HG03432 (cell line): ENCODE measurements at regions not wholly inside any gene's neighbourhood (a gene's known extent, or its start where the extent isn't known, plus 50 kb on each side); places are given as distances from the start of the nearest gene placed in this dataset.

Experiments
- ATAC-seq: cut with Tn5 transposase; IDR thresholded peaks from one replicate; pipeline ENCODE4 v1.9.1; 2021; ENCODE audit warnings: mild to moderate bottlenecking, moderate library complexity; ENCODE audit not compliant: unreplicated experiment

DNA sequence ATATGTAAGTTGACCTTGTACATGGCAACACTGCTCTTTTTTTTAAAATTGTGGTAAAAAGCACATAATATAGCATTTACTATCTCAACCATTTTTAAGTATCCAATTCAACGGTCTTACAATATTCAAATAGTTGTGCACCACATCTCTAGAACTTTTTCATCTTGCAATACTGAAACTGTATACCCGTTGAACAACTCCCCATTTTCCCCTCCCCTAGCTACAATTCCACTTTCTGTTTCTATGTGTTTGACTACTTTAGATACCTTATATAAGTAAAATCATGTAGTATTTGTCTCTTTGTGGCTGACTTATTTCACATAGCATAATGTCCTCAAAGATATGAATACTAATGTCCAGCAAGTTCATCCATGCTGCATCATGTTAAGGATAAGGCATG lies 452.1 kb downstream of the TXNL1 start:
- no peak for ATAC-seq

DNA sequence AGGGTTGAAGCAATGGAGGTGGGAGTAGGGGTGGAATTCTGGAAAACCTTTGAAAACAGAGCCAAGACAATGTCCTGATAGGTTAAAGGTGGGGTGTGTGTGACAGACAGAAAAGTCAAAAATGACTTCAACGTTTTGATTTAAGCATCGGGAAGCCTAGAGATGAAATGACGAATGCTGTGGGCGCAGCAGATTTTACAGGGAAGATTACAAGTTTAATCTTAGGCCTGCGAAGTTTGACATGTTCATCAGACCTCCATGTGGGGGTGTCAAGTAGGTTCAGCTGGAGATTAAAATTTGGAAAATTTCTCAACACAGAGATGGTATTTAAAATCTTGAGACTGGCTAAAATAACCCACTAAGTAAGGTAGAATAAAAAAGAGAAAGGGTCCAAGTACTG lies 453.3 kb downstream of the TXNL1 start:
- no peak for ATAC-seq

DNA sequence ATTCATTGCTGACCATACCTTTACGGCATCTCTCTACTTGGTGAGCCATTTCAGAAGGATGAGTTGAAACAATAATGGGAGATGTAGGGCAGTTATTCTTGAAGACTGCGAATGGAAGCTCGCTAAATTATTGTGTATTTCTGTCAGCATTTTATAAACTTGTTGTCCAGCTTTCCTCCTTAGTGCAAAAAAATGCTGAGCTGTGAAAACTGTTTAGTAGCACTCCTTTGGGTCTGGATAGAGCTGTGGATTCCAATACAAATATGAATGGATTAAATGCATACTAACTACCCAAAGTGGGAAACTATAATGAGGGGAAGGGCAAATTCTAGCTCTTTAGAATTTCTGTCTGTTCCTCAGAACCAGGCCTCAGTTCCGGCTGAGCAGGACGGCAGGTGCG lies 461.6 kb downstream of the TXNL1 start:
- ATAC-seq, result no peak

DNA sequence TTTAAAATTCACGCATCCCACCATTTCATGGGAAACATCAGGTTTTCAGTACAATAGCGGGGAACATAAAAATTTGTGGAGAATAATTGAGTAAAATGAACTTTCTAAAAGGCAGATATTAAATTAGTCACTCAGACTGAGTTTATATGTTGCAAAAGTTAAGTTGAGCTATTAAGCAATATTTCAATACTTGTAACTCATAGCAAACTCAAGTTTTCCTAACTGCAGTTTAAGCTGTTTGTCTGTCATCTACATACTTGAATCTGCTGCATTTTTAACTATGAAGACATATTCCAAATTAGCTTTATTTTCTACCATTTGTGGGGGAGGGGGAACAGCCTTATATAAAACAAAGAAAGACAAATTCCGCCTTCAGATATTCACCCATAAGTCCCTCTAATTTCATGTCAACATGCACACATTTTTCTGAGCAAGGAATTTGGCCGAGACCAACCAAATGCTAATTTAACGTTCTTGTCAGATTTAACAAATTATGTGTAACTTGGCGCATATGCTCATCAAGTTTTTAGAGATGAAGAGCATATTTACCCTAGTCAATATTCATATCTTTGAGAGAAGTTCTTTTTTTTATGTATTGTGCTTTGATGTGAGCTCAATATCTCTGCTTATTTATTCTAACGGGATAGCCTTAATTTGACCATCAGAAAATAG lies 462.9 kb downstream of the TXNL1 start:
- no peak for ATAC-seq

DNA sequence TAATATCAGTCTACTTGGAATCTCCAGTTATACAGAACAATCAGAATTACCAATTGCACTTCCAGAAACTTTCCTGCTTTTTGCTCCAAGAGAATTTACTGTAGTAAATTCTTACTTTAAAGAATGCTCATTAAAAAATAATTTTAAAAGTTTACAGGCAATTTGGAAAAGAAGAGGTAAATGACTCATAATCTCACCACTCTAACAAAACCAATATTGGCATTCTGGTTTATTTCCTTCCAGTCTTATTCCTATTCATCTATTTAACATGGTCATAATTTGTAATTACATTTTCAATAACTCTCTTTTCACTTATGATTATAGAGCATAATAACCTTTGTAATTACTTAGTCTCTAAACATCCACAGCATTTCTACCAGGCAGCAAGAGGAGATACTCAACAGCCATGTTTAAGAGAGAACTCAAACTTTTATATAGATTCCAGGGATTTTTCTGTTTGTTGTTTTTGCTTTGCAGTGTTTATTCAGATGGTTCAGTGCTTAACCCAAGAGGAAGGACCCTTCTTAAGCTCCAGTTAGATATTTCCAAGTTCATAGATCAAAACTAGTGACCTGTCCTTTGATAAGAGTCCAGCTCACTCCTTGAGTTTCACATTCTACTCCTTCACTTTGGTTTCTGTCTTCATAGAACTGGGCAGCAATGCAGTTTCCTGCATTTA lies 464.7 kb downstream of the TXNL1 start:
- ATAC-seq, result no peak

DNA sequence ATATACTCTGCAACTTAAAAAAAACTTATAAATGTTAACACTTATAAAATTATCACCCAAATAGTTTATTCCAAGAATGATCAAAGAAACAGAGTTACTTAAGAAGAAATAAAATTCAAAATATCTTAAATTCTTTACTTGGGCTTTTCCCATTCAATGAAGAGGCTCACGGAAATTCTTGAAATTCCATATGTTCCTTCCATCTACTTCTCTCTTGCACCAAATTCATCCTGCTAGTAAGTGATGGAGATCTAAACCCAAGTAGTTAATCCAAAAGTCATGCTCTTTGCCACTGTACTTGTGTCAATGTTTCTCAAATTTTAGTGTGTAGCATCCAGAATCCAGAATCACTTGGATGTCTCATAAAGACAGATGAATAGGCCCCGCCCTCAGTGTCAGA lies 465.9 kb downstream of the TXNL1 start:
- no peak for ATAC-seq

DNA sequence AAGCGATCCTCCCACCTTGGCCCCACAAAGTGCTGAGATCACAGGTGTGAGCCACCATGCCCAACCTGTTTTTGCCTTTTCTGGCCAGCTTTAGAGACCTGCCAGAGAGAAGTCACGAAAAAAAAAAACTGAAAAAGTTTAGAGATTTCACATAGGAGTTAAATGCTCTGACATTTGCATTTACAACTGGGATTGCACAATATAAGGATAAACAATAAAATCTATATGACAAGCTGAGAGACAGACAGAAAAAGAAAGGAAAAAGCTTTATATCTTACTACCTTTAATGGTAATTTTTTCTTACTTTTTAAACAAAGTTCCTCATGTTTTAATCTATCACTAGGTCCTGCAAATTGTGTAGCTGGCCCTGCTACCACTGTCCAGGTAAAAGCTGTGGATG lies 466.5 kb downstream of the TXNL1 start:
- ATAC-seq, result no peak

DNA sequence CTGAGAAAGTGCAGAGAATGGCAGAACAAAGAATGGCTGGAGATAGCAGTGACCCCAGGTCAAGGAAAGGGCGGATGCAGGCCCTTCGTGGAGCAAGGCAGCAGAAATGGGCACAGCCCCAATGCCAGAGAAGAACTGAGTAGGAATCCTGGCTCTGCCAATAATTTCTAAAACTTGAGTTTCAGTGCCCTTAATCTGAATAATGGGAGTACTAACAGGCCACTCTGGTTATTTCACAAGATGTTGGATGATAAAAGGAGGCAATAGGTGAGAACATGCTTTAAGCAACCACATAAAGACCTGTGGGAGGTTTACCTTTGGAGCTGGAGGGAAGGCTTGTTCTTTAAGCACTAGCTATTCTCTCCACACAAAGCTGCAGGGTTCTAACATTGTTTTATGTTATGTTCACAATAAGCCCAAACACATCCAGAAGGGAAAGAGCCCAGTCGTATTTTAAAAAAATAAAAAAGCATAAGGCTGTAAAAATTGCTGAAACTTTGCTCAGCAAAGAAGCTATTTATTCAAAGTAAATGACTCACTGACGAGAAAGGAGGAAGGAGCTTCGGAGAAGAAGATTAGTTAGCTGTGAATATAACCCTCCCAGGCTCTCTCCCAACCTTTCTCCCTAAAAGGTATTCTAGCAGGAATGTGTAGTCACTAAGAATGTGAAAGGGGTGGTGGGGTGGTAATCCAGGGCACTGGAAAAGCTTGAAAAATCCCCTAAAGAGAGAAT lies 470.2 kb downstream of the TXNL1 start:
- no peak for ATAC-seq

DNA sequence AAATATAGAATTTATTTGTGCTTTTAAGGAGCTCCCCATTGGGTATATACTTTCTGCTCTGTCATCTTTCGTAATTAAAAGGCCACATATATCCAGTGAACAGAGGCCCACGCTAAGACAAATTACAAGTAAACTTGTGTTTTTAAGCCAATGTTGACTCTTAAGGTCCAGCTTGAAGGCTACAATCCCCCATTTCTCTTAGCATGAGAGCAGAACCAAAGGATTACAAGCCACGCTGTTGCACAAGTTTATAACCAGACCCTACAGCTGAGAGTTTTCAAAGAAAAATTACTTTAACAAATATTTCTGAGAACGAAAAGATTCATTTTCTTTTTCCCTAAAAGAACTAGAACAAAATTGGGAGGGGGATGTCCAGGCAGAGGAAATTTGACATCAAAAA lies 471.0 kb downstream of the TXNL1 start:
- ATAC-seq, result no peak

DNA sequence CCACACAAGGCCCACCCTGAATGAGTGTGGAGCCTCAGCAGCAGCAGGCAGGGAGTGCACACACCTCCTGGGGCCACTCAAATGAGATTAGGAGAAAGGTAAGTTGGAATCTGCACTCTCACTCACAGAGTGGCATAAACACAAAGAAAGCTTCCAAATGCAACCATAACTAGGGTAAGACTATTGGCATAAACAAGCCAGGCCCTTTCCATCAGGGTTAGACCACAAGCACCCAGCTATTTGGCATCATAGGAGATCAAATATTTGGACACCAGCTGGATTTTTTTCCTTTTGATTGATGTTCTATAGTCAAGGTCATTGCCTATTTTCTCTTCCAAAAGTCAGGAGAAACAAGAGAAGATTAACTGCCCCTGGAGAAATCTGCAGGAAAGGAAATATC lies 471.5 kb downstream of the TXNL1 start:
- no peak for ATAC-seq

DNA sequence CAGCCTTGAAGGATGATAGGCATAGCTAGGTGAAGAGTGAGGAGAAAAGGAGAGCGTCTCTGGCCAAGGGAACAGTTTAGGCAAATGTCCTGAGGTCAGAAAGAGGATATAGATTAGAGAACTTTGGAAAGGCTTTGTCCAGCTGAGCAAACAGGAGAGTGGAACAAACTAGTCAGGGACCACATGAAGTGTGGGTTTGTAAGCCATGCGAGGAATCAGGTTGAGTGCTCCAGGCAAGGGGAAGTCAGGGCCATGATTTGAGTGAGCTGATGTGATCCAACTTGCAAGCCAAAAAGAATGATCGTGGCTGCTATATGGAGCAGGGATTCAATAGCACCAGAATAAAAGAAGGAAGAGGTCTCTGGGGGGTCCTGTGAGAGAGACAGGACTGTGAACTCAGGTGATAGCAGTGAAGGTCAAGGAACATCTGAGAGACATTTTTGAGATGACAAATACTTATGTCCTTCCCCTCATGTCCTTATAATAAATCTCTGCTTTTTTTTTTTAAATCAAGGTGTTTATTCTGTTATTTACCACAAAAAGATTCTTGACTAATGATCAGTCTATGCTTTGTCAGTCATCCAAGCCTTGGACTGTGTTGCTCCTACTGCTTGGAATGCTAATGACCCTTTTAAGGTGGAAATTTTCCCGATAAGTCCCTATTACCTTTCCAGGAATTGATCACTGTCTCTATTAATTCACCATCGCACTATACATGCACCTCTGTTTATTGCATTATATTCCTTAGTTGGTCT lies 472.6 kb downstream of the TXNL1 start:
- no peak for ATAC-seq

DNA sequence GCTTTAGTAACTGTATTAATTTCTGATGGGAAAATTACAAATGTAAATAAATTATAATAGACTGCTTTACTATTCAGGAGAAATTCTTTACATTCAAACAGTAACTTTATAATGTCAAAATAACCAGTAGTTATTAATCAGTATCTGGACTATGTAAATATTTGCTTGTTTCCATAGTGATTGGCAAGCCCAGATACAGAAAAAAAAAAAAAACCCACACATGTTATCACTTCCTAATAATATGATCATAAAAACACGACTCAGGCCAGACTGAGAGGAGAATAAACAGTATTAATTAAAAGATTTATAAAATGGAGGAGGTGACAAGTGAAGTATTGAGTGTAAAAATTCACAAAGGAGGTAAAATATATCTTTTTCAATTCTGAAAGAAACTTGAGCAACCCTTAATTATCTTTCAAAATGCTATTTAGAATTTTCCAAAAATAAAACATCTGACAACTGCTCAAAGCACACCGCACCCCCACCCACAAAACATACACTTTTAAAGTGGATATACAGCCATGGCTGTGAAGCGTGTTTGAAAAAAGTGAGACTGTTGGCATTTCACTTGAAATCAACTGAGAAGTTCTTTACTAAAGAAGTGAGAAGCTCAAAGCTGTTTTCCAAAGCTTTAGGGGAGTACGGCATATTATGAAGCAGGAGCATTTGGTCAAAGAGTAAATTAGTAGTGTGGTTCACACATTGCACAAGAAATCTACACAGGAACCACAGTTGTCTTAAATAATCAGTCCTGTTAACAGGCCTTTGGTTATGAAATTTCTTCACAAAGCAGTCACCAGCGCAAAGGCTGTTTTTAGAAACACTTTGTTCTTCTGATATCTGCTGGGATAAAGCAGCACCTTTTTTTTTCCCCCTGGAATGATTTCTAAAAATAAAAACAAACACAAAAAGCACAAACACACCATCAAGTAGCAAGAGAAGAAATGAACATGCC lies 475.8 kb downstream of the TXNL1 start:
- ATAC-seq, result no peak

DNA sequence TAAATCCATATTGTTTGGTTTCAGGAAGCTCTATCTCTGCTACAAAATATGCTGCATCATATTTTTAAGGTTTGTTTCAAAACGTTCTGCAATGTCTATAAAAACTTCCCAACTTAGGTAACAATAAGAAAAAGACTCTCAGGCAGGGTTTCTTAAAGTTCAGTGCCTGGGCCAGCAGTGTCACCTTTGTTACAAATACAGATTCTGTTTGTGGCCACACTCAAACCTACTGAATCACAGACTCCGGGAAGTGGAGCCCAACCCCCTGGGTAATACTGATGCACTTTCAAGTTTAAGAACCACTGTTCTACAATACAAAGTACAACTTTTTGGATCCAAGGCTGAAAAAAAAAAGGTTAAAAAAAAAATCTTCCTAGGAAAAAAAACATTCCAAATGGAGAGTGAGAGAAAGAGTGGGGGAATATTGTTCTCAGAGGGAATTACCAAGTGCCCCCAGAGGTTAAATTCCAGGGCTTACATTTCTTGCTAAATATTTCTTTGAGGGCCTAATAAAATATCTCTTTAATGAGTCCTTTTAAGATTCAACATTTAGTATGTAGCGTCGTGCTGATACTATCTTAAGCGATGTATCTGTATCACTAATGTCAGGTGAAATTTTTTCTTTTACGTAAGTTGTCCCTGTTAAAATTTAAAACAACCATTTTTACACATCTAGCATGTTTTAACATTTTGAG lies 476.7 kb downstream of the TXNL1 start:
- no peak for ATAC-seq

DNA sequence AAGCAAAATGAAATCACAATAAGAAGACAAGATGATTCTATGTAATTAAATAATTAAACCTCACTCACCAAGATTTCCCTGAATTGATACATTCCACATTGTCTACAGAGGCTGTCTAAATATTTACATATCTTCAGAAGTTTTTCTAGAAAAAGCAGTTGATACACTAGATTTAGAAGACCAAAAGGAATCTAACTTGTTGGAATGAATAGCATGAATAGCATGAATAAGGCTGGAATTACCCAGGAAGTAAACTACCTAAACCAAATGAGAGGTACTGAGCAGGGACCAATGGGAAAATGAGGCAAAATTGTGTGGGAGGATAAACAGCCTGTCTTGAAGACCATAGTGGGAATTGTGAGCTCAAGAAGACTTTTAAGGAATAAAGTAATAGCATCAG lies 479.7 kb downstream of the TXNL1 start:
- ATAC-seq, result no peak

DNA sequence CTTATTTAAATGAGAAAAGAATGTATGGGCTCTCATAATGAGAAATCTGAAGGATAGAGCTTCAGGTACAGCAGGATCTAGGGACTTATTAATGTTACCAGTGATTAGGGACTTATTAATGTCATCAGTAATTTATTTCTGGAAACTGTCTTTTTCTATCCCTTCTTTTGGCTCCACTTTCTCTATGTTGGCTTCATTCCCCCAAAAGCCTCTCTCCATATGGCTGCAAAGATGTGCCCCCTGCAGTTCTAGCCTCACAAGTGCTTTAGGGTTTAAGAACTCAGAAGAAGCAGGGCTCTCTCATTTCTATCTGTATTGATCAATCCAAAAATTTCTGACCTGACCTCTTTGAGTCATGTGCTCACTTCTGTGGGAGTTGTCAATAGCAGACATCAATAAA lies 480.9 kb downstream of the TXNL1 start:
- no peak for ATAC-seq

DNA sequence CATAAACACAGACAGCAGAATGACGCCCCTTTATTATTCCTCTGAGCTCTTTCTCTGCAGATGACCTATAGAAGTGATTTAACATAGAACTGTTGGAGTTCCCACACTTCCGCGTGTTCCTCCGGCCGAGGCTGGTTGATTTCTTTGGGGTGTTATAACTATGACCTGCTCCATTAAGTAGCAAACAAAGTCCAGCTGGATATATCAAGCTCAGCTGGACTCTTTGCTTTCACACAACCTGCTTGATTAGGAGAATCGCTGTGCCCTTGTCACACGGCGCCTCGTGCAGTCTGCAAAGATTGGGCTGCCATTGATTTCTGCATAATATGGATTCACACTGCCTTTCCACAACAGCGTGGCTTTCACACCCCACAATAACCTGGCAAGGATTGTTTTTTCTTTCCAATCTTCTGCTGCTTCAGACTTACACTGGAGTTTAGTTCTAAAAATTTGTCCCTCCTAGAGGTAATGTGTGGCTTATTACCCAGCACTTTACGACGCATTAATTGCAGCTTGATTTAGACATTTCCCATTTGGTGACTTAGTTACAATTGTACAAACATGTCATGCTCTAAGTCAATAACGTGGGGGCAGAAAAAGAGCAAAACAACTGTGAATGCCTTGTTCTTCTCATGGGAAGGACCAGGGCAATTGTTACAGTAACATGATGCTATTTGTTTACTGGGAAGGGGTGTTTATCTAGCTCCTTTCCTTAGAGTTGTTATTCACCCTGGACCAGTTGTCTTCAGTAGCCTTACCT lies 485.7 kb downstream of the TXNL1 start:
- no peak for ATAC-seq

DNA sequence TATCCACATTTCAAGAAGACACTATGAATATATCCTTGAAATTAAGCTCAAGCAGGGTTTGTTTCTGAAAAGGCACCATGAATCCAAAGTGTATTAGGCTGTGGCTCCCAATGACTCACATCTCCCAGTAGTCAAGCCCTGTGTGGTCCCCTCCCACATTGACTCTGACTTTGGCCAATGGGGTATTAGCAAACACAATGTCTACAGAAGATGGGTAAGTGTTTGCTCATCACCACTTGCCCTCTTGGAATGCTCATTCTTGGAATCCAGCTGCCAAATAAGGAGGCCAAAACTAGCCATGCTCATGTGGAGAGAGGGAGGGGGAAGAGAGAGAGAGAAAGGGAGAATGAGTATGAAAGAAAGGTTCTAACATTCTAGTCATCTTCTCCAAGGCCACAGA lies 490.0 kb downstream of the TXNL1 start:
- no peak for ATAC-seq

DNA sequence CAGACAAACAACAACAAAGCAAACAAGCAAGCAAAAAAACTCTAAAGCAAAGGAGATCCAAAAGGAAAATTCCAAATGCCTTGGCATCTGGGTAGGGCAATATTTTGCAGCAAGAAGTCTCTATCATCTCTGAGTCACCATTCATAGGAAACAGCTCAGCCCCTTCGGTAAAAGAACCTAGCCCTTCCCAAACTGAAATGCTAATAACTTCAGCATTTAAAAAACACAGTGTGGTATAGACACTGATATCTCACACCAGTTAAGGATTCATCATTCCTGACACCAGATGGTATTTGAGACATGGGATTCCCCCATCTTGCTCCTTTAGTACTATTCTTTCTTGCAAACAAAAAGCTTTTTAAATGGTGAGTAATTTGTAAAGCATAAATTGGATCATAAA lies 491.8 kb downstream of the TXNL1 start:
- no peak for ATAC-seq

DNA sequence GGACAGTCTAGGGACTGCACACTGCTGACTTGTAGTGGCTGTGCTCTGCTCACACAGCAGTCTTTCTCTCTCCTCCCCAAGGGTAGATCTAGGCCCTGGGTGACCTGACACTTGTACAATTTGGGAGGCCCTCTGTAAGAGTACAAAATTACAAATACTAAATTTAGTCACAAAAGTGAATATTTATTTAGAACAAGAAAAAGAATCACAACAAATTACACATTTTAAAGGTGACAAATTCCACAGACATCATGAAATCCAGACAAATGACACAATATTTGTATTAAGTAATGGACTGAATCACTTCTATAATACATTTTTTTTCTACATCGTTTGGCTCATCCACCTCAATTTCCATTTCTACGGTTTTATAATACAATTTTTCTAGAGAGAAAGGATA lies 496.4 kb downstream of the TXNL1 start:
- ATAC-seq, result no peak
